Loucy (cell line): ENCODE measurements at regions not wholly inside any gene's neighbourhood (a gene's known extent, or its start where the extent isn't known, plus 50 kb on each side); places are given as distances from the start of the nearest gene placed in this dataset.

Experiments used
- H2AFZ ChIP-seq: fragments of 200-600 bp; sonication (generic); 2 replicates; pipeline ENCODE4 v1.6.0; 2016; ENCODE audit warnings: antibody characterized with exemption, mild to moderate bottlenecking, low read length, moderate library complexity
- H3F3A ChIP-seq: fragments of 200-600 bp; 2 replicates; pipeline ENCODE4 v1.6.0; 2016; ENCODE audit warnings: antibody characterized with exemption, low read depth, mild to moderate bottlenecking
- H3K27me3 ChIP-seq: fragments of 200-600 bp; sonication (generic); 2 replicates; pipeline ENCODE4 v1.6.1; 2014; ENCODE audit warnings: low read length, mild to moderate bottlenecking; ENCODE audit not compliant: insufficient read depth, poor library complexity, severe bottlenecking
- H3K36me3 ChIP-seq: fragments of 200-600 bp; sonication (generic); 2 replicates; pipeline ENCODE4 v1.6.1; 2016; ENCODE audit warnings: low read length; ENCODE audit not compliant: insufficient read depth
- H3K4me1 ChIP-seq: fragments of 200-600 bp; sonication (generic); 2 replicates; pipeline ENCODE4 v1.5.1; 2014; ENCODE audit warnings: low read length, mild to moderate bottlenecking; ENCODE audit not compliant: insufficient read depth, poor library complexity, severe bottlenecking
- H3K4me2 ChIP-seq: fragments of 200-600 bp; sonication (generic); 2 replicates; pipeline ENCODE4 v1.6.0; 2014; ENCODE audit warnings: antibody characterized with exemption, low read length, low read depth, mild to moderate bottlenecking; ENCODE audit not compliant: poor library complexity, severe bottlenecking
- H3K4me3 ChIP-seq: fragments of 200-600 bp; sonication (generic); 2 replicates; pipeline ENCODE4 v1.5.1; 2014; ENCODE audit warnings: low read length, mild to moderate bottlenecking, mixed read lengths; ENCODE audit not compliant: poor library complexity, severe bottlenecking
- H3K79me2 ChIP-seq: fragments of 200-600 bp; sonication (generic); 2 replicates; pipeline ENCODE4 v1.6.1; 2014; ENCODE audit warnings: low read length; ENCODE audit not compliant: insufficient read depth
- H3K9ac ChIP-seq: fragments of 200-600 bp; sonication (generic); 2 replicates; pipeline ENCODE4 v1.6.0; 2014; ENCODE audit warnings: mild to moderate bottlenecking, low read depth, low read length, moderate library complexity; ENCODE audit not compliant: poor library complexity, severe bottlenecking
- H3K9me2 ChIP-seq: fragments of 200-600 bp; sonication (generic); replicated peaks from 2 replicates; pipeline ENCODE4 v1.6.1; 2016; ENCODE audit warnings: low read depth, low read length, mixed read lengths
- H3K9me3 ChIP-seq: fragments of 200-600 bp; sonication (generic); 2 replicates; pipeline ENCODE4 v1.6.1; 2014; ENCODE audit warnings: mild to moderate bottlenecking, antibody characterized with exemption, low read length, low read depth; ENCODE audit not compliant: insufficient read depth
- H4K20me1 ChIP-seq: fragments of 200-600 bp; sonication (generic); 2 replicates; pipeline ENCODE4 v1.6.0; 2014; ENCODE audit warnings: antibody characterized with exemption, low read length, mild to moderate bottlenecking; ENCODE audit not compliant: insufficient read depth, poor library complexity, severe bottlenecking
- EZH2phosphoT487 ChIP-seq: fragments of 200-600 bp; IDR thresholded peaks from 2 replicates; pipeline ENCODE4 v1.6.1; 2018; ENCODE audit warnings: antibody characterized with exemption, mild to moderate bottlenecking, moderate library complexity, borderline replicate concordance
- TF ChIP-seq, protein P1 (sequence below): fragments of 200-600 bp; sonication (generic); conservative IDR thresholded peaks from 2 replicates; pipeline ENCODE4 v1.5.1; 2014; ENCODE audit warnings: mild to moderate bottlenecking, antibody characterized with exemption, low read length

DNA sequence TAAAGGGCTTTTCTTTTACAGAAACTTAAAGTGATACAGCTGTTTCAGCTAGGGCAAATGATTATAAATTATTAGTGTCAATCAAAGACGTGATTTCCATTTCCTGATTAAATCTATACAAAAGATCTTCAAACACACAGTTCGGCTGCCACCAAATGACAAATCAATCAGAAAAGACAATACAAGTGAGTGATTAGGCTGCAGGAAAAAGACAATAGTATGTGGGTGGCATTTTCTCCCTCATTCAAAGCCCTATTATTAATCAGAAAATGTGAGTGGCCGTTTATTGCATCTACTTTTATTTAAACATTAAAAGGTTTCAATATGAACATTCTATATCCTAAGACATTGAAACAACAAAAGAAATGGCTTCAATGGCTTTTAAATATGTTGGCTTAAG is 895.6 kb upstream of the ROBO1 start:
- Histone ChIP-seq H3K27me3 (no peaks in the 10 kb centered on the region), H3K9me2 (no peaks in the 10 kb centered on the region), H4K20me1 (no peaks in the 10 kb centered on the region), H3K9ac (no peak overlapping the region), H3K36me3 (no peaks in the 10 kb centered on the region), H3K79me2 (no peaks in the 10 kb centered on the region), H3K4me1 (no peaks in the 10 kb centered on the region), H3K4me2 (no peak overlapping the region), H3K4me3 (no peak overlapping the region), H2AFZ (no peak overlapping the region), H3K9me3 (no peaks in the 10 kb centered on the region), H3F3A (no peaks in the 10 kb centered on the region)
- TF ChIP-seq EZH2phosphoT487 = no peak
- TF ChIP-seq, protein P1, sequence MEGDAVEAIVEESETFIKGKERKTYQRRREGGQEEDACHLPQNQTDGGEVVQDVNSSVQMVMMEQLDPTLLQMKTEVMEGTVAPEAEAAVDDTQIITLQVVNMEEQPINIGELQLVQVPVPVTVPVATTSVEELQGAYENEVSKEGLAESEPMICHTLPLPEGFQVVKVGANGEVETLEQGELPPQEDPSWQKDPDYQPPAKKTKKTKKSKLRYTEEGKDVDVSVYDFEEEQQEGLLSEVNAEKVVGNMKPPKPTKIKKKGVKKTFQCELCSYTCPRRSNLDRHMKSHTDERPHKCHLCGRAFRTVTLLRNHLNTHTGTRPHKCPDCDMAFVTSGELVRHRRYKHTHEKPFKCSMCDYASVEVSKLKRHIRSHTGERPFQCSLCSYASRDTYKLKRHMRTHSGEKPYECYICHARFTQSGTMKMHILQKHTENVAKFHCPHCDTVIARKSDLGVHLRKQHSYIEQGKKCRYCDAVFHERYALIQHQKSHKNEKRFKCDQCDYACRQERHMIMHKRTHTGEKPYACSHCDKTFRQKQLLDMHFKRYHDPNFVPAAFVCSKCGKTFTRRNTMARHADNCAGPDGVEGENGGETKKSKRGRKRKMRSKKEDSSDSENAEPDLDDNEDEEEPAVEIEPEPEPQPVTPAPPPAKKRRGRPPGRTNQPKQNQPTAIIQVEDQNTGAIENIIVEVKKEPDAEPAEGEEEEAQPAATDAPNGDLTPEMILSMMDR = no peak

GRCh38 chr3:80655216-80655615 is 887.4 kb upstream of the ROBO1 start:
- H2AFZ ChIP-seq = no peak overlapping the region
- no peaks in the 10 kb centered on the region; the same call in 1 of the 2 replicates for H3K9me2 ChIP-seq
- H4K20me1 ChIP-seq = no peaks in the 10 kb centered on the region
- H3K36me3 ChIP-seq = no peaks in the 10 kb centered on the region
- no peaks in the 10 kb centered on the region for H3K27me3 ChIP-seq
- H3K9me3 ChIP-seq = no peaks in the 10 kb centered on the region
- H3K4me3 ChIP-seq = no peak overlapping the region
- no peak overlapping the region for H3K4me2 ChIP-seq
- no peak for TF ChIP-seq EZH2phosphoT487
- TF ChIP-seq, protein P1 = no peak
- H3K4me1 ChIP-seq = no peaks in the 10 kb centered on the region
- no peaks in the 10 kb centered on the region for H3K79me2 ChIP-seq
- H3K9ac ChIP-seq = no peak overlapping the region
- H3F3A ChIP-seq = no peaks in the 10 kb centered on the region

GRCh38 chr3:80649170-80649569 is 881.4 kb upstream of the ROBO1 start:
- H4K20me1 ChIP-seq = no peaks in the 10 kb centered on the region
- H3K9me2 ChIP-seq = no peaks in the 10 kb centered on the region
- TF ChIP-seq EZH2phosphoT487 = no peak
- TF ChIP-seq, protein P1 = no peak
- H3K27me3 ChIP-seq = no peaks in the 10 kb centered on the region
- H3K4me2 ChIP-seq = no peak overlapping the region
- H3K79me2 ChIP-seq = no peaks in the 10 kb centered on the region
- H3F3A ChIP-seq = no peaks in the 10 kb centered on the region
- no peaks in the 10 kb centered on the region for H3K4me1 ChIP-seq
- H3K9me3 ChIP-seq = no peaks in the 10 kb centered on the region
- H3K4me3 ChIP-seq = no peak overlapping the region
- H3K9ac ChIP-seq = no peak overlapping the region
- no peaks in the 10 kb centered on the region for H3K36me3 ChIP-seq
- no peak overlapping the region for H2AFZ ChIP-seq
